Stimulated activated CD4-positive, alpha-beta T cell treated with anti-CD3 and anti-CD28 coated beads, TNF-alpha, amount 100 ng/mL, for 1 hour (primary cell): ENCODE measurements at regions not wholly inside any gene's neighbourhood (a gene's known extent, or its start where the extent isn't known, plus 50 kb on each side); places are given as distances from the start of the nearest gene placed in this dataset.

Experiments
- DNase-seq, 3 donors: peaks; one replicate each; pipeline ENCODE4 v3.0.0-alpha.2; 2020; ENCODE audit warnings: low read depth in 3 of 3, low spot score in 1 of 3

GRCh38 chr7:136665878-136666509 lies 202.5 kb upstream of the CHRM2 start:
- no peak for DNase-seq

GRCh38 chr7:136664537-136664936 lies 203.9 kb upstream of the CHRM2 start:
- DNase-seq, result no peak

GRCh38 chr7:136657482-136657921 lies 210.9 kb upstream of the CHRM2 start:
- DNase-seq, result no peak

- DNase-seq, result no peak
Measured at GRCh38 chr7:136656516-136656915, 211.9 kb upstream of the CHRM2 start.

GRCh38 chr7:136655414-136655813 lies 213.0 kb upstream of the CHRM2 start:
- no peak for DNase-seq

- DNase-seq, result no peak
Measured at GRCh38 chr7:136654406-136654805, 214.0 kb upstream of the CHRM2 start.

GRCh38 chr7:136652635-136653370 lies 215.6 kb upstream of the CHRM2 start:
- DNase-seq, result no peak

GRCh38 chr7:136640977-136641376 lies 227.5 kb upstream of the CHRM2 start:
- DNase-seq, result no peak

- DNase-seq, result no peak
Measured at GRCh38 chr7:136637813-136638212, 230.6 kb upstream of the CHRM2 start.

- DNase-seq, result no peak
Measured at GRCh38 chr7:136635751-136636150, 232.7 kb upstream of the CHRM2 start.

GRCh38 chr7:136618818-136619217 lies 249.6 kb upstream of the CHRM2 start:
- DNase-seq, result no peak

- no peak for DNase-seq
Measured at GRCh38 chr7:136617176-136617575, 251.3 kb upstream of the CHRM2 start.

GRCh38 chr7:136605532-136606329 lies 262.7 kb upstream of the CHRM2 start:
- no peak for DNase-seq

GRCh38 chr7:136601772-136602171 lies 266.7 kb upstream of the CHRM2 start:
- no peak for DNase-seq

- DNase-seq, result no peak
Measured at GRCh38 chr7:136600475-136600874, 268.0 kb upstream of the CHRM2 start.

GRCh38 chr7:136594739-136595144 lies 273.7 kb upstream of the CHRM2 start:
- no peak for DNase-seq

GRCh38 chr7:136588216-136588615 lies 280.2 kb upstream of the CHRM2 start:
- no peak for DNase-seq

- no peak for DNase-seq
Measured at GRCh38 chr7:136585954-136586670, 282.3 kb upstream of the CHRM2 start.

- DNase-seq, result no peak
Measured at GRCh38 chr7:136566491-136566890, 302.0 kb upstream of the CHRM2 start.

- DNase-seq, result no peak
Measured at GRCh38 chr7:136555933-136556332, 312.5 kb upstream of the CHRM2 start.

- DNase-seq, result no peak
Measured at GRCh38 chr7:136551618-136552017, 316.8 kb upstream of the CHRM2 start.
